ENCODE measurements at regions not wholly inside any gene's neighbourhood (a gene's known extent, or its start where the extent isn't known, plus 50 kb on each side); places are given as distances from the start of the nearest gene placed in this dataset.

DNA sequence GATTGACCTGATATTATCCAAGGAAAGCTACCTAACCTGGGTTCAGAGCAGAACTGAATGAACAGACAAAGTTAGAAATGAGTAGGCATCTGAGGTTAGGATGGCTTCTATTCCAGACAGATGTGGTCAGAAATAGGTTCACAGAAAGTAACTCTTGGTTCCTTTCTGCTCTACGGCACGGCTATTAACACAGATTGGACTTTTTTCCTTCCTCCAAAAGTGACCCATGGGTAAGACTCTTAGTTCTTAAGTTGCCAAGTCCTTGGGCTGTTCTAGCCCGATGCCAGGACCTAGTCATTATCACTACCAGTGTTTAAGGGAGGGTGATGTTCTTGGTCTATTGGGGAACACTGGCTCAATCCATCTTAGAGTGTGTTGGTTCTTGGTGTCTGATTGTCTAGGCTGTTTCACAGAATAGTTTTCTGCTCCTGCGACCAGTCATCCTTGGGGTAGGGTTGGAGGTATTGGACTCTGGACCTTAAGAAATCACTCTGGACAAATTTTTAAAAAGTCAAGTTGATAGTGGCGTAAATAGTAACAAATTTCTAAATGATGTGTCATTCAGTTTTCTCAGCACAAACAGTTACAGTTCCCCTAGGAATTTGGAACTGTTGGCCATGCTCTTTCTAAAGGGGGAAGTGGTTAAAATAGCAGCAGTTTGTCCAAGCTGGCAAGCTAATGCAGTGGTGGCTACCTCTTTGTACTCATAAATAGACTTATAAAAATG, 60.1 kb upstream of the MYCBP2 start:
- in situ Hi-C loops (cut with MboI), result no loop called here
- 0% methylated on average over 4 of the region's 5 CpGs for WGBS (ENCODE audit: insufficient coverage, low coverage, missing lambda C conversion rate)
- no peaks in the 10 kb centered on the region for H3K79me2 ChIP-seq (ENCODE audit: control insufficient read depth, insufficient read depth, low read length)
- no peaks in the 10 kb centered on the region for H3K9me1 ChIP-seq (ENCODE audit: control insufficient read depth, insufficient read depth, low read length)
- ChIA-PET POLR2A (no interaction called here), CTCF (ENCODE audit: low intra/inter-chr PET ratio) (no interaction called here)
- intact Hi-C loops (cut with micrococcal nuclease), result no loop called here
- H3K36me3 ChIP-seq (ENCODE audit: control insufficient read depth, insufficient read depth, low read length), result no peaks in the 10 kb centered on the region
- FAIRE-seq, result no peak
- H3K9ac ChIP-seq (ENCODE audit: insufficient read depth in 1 of 2, low read depth in 2 of 2, low read length in 2 of 2), result no peak overlapping the region
- no peak overlapping the region for H3K27ac ChIP-seq (ENCODE audit: extremely low read depth, low read depth, low read length)
- no peak overlapping the region for H3K4me2 ChIP-seq (ENCODE audit: insufficient read depth, low read length)
- no peaks in the 10 kb centered on the region for H3K27me3 ChIP-seq (ENCODE audit: control insufficient read depth in 2 of 2, insufficient read depth in 2 of 2, low read length in 2 of 2)
- BruUV-seq (replicated peaks), result no TSS peak
- H3K4me1 ChIP-seq (replicated peaks in 1 of 2; ENCODE audit: control insufficient read depth in 2 of 2, insufficient read depth in 2 of 2, low read length in 2 of 2), result no peaks in the 10 kb centered on the region
- ATAC-seq, result no peak
- H3K4me3 ChIP-seq, result no peak overlapping the region
- no peaks in the 10 kb centered on the region for H3K9me3 ChIP-seq (replicated peaks; ENCODE audit: control insufficient read depth, insufficient read depth, low read depth, low read length)
- H4K20me1 ChIP-seq (replicated peaks; ENCODE audit: control insufficient read depth, insufficient read depth, low read length), result no peaks in the 10 kb centered on the region
- no peak for DNase-seq (ENCODE audit: extremely low read depth in 1 of 4, low spot score in 3 of 4)
- no peak overlapping the region for H2AFZ ChIP-seq (ENCODE audit: low read depth, low read length)
- TF ChIP-seq ZNF121 (CRISPR knock-in tag; conservative IDR thresholded peaks at IDR 0.05) (no peak), TGIF2 (CRISPR knock-in tag; IDR thresholded peaks at IDR 0.05) (no peak), TCF3 (CRISPR knock-in tag; IDR thresholded peaks at IDR 0.05) (no peak), SPI1 (IDR thresholded peaks at IDR 0.05; ENCODE audit: borderline replicate concordance, low read depth, low read length) (no peak), MIER1 (IDR thresholded peaks at IDR 0.05; ENCODE audit: low read depth) (no peak), ZNF134 (CRISPR knock-in tag; conservative IDR thresholded peaks at IDR 0.05) (no peak), CREM (IDR thresholded peaks at IDR 0.05; ENCODE audit: low read depth) (no peak), SMAD2 (IDR thresholded peaks at IDR 0.05; ENCODE audit: low read depth, low read length) (no peak), KDM5B (IDR thresholded peaks at IDR 0.05; ENCODE audit: insufficient replicate concordance, low read depth, low read length) (no peak), TAF7 (tag; IDR thresholded peaks at IDR 0.05) (no peak), ZBED1 (IDR thresholded peaks at IDR 0.05) (no peak), PCBP2 (IDR thresholded peaks at IDR 0.05; ENCODE audit: low read depth, low read length, poor library complexity, severe bottlenecking) (no peak)
- TF ChIP-seq, protein P1, sequence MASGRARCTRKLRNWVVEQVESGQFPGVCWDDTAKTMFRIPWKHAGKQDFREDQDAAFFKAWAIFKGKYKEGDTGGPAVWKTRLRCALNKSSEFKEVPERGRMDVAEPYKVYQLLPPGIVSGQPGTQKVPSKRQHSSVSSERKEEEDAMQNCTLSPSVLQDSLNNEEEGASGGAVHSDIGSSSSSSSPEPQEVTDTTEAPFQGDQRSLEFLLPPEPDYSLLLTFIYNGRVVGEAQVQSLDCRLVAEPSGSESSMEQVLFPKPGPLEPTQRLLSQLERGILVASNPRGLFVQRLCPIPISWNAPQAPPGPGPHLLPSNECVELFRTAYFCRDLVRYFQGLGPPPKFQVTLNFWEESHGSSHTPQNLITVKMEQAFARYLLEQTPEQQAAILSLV (tag; IDR thresholded peaks at IDR 0.05), result no peak
- TF ChIP-seq, protein P2, sequence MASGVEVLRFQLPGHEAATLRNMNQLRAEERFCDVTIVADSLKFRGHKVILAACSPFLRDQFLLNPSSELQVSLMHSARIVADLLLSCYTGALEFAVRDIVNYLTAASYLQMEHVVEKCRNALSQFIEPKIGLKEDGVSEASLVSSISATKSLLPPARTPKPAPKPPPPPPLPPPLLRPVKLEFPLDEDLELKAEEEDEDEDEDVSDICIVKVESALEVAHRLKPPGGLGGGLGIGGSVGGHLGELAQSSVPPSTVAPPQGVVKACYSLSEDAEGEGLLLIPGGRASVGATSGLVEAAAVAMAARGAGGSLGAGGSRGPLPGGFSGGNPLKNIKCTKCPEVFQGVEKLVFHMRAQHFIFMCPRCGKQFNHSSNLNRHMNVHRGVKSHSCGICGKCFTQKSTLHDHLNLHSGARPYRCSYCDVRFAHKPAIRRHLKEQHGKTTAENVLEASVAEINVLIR (CRISPR knock-in tag; IDR thresholded peaks at IDR 0.05), result no peak
- TF ChIP-seq, protein P3, sequence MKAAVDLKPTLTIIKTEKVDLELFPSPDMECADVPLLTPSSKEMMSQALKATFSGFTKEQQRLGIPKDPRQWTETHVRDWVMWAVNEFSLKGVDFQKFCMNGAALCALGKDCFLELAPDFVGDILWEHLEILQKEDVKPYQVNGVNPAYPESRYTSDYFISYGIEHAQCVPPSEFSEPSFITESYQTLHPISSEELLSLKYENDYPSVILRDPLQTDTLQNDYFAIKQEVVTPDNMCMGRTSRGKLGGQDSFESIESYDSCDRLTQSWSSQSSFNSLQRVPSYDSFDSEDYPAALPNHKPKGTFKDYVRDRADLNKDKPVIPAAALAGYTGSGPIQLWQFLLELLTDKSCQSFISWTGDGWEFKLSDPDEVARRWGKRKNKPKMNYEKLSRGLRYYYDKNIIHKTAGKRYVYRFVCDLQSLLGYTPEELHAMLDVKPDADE (conservative IDR thresholded peaks at IDR 0.05; ENCODE audit: control insufficient read depth, low read depth, low read length), result no peak
- TF ChIP-seq, protein P4, sequence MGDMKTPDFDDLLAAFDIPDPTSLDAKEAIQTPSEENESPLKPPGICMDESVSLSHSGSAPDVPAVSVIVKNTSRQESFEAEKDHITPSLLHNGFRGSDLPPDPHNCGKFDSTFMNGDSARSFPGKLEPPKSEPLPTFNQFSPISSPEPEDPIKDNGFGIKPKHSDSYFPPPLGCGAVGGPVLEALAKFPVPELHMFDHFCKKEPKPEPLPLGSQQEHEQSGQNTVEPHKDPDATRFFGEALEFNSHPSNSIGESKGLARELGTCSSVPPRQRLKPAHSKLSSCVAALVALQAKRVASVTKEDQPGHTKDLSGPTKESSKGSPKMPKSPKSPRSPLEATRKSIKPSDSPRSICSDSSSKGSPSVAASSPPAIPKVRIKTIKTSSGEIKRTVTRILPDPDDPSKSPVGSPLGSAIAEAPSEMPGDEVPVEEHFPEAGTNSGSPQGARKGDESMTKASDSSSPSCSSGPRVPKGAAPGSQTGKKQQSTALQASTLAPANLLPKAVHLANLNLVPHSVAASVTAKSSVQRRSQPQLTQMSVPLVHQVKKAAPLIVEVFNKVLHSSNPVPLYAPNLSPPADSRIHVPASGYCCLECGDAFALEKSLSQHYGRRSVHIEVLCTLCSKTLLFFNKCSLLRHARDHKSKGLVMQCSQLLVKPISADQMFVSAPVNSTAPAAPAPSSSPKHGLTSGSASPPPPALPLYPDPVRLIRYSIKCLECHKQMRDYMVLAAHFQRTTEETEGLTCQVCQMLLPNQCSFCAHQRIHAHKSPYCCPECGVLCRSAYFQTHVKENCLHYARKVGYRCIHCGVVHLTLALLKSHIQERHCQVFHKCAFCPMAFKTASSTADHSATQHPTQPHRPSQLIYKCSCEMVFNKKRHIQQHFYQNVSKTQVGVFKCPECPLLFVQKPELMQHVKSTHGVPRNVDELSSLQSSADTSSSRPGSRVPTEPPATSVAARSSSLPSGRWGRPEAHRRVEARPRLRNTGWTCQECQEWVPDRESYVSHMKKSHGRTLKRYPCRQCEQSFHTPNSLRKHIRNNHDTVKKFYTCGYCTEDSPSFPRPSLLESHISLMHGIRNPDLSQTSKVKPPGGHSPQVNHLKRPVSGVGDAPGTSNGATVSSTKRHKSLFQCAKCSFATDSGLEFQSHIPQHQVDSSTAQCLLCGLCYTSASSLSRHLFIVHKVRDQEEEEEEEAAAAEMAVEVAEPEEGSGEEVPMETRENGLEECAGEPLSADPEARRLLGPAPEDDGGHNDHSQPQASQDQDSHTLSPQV (IDR thresholded peaks at IDR 0.05), result no peak

Measured in K562 (cell line).